GM12865 (cell line): ENCODE measurements at regions not wholly inside any gene's neighbourhood (a gene's known extent, or its start where the extent isn't known, plus 50 kb on each side); places are given as distances from the start of the nearest gene placed in this dataset.

Experiments used
- DNase-seq: peaks from one replicate; pipeline ENCODE4 v3.0.0; 2010; ENCODE audit warnings: low read depth
- H3K4me3 ChIP-seq: 2 replicates; pipeline ENCODE4 v1.5.1; 2011; ENCODE audit warnings: mild to moderate bottlenecking, low read depth, low read length, control low read depth
- TF ChIP-seq, protein P1 (sequence below): IDR thresholded peaks from 2 replicates; pipeline ENCODE4 v1.5.1; 2011; ENCODE audit warnings: low read length, control low read depth, low read depth, inconsistent platforms; ENCODE audit not compliant: insufficient read depth; ENCODE audit errors: missing control alignments

- TF ChIP-seq, protein P1, sequence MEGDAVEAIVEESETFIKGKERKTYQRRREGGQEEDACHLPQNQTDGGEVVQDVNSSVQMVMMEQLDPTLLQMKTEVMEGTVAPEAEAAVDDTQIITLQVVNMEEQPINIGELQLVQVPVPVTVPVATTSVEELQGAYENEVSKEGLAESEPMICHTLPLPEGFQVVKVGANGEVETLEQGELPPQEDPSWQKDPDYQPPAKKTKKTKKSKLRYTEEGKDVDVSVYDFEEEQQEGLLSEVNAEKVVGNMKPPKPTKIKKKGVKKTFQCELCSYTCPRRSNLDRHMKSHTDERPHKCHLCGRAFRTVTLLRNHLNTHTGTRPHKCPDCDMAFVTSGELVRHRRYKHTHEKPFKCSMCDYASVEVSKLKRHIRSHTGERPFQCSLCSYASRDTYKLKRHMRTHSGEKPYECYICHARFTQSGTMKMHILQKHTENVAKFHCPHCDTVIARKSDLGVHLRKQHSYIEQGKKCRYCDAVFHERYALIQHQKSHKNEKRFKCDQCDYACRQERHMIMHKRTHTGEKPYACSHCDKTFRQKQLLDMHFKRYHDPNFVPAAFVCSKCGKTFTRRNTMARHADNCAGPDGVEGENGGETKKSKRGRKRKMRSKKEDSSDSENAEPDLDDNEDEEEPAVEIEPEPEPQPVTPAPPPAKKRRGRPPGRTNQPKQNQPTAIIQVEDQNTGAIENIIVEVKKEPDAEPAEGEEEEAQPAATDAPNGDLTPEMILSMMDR = no peak
- no peak for DNase-seq
- no peak overlapping the region for H3K4me3 ChIP-seq
These were observed 400.7 kb upstream of the TNP1 start for GRCh38 chr2:217260441-217261115.

- TF ChIP-seq, protein P1 = no peak
- no peak overlapping the region for H3K4me3 ChIP-seq
- DNase-seq = no peak
These were observed 398.3 kb upstream of the TNP1 start for GRCh38 chr2:217258170-217258569.

- TF ChIP-seq, protein P1 = no peak
- no peak for DNase-seq
- no peak overlapping the region for H3K4me3 ChIP-seq
These were observed 396.4 kb upstream of the TNP1 start for GRCh38 chr2:217256251-217256650.

DNA sequence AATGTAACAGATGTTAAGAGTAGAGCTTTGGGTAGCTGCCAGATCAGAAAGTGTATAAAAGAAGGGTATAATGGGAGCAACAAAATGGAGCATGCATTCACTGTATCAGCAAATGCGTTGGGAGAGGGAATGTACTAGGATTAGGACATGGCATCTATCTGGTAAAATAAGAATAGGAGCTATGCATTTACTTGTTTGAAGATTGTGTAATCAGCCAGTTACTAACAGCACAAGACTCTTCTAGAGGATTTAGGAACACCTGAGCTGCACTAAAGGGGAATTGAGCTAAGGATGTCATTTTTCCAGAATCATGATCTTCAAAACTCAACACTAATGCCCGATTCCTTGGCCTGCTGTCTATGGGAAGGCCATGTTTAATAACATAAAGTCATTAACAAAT, 394.2 kb upstream of the TNP1 start:
- H3K4me3 ChIP-seq = no peak overlapping the region
- DNase-seq = no peak
- TF ChIP-seq, protein P1 = no peak

- no peak for DNase-seq
- TF ChIP-seq, protein P1 = no peak
- no peak overlapping the region for H3K4me3 ChIP-seq
These were observed 392.3 kb upstream of the TNP1 start for GRCh38 chr2:217252181-217252580.

GRCh38 chr2:217250013-217250524, 390.2 kb upstream of the TNP1 start:
- DNase-seq = no peak
- no peak overlapping the region for H3K4me3 ChIP-seq
- TF ChIP-seq, protein P1 = no peak
